Cardiac muscle cell (in vitro differentiated cells and primary cell): ENCODE measurements at regions not wholly inside any gene's neighbourhood (a gene's known extent, or its start where the extent isn't known, plus 50 kb on each side); places are given as distances from the start of the nearest gene placed in this dataset.
A peak's percentile ranks its signal among the peaks of the same experiment; 100 is the strongest.

ENCODE experiments used
- DNase-seq, 2 donors: peaks; one replicate each; pipeline versions ENCODE4 v3.0.0 to v3.0.0-alpha.2; 2010 to 2017; ENCODE audit warnings: low read depth in 1 of 2, low spot score in 1 of 2
- H3K27ac ChIP-seq: fragments of 200-600 bp; sonication (generic); 2 replicates; pipeline ENCODE4 v1.5.1; 2016
- H3K27me3 ChIP-seq: fragments of 200-600 bp; sonication (generic); 2 replicates; pipeline ENCODE4 v1.6.0; 2016; ENCODE audit warnings: control low read depth
- H3K36me3 ChIP-seq: fragments of 200-600 bp; sonication (generic); 2 replicates; pipeline ENCODE4 v1.5.1; 2016; ENCODE audit warnings: control low read depth
- H3K4me1 ChIP-seq: fragments of 200-600 bp; sonication (generic); 2 replicates; pipeline ENCODE4 v1.8.1; 2017; ENCODE audit warnings: low read depth, mild to moderate bottlenecking, mixed run types
- H3K4me3 ChIP-seq: fragments of 200-600 bp; sonication (generic); 2 replicates; pipeline ENCODE4 v1.5.1; 2016; ENCODE audit warnings: mild to moderate bottlenecking
- H3K9me3 ChIP-seq: fragments of 200-600 bp; sonication (generic); 2 replicates; pipeline ENCODE4 v1.5.1; 2017; ENCODE audit warnings: low read depth, mild to moderate bottlenecking, control low read depth
- TF ChIP-seq, protein P1 (sequence below): IDR thresholded peaks from 2 replicates; pipeline ENCODE4 v1.5.1; 2012; ENCODE audit warnings: low read depth, mild to moderate bottlenecking, low read length

DNA sequence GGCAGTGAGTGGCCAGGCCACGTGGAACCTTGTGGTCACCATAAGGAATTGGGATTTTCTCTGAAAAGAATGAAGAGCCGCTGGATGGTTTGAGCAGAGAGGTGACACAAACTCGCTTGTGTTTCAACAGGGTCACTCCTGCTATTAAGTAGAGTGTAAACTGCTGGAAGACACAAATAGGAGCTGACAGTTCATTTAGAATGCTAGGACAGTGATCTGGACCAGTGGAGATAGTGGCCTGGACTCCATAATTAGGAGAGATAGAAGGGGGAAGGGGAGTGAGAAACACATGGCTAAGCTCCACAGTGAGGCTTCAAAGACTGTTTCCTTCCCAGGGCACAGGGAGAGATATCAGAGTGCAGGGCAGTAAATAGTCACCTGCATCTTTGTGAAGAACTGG is 381.1 kb upstream of the ST6GAL2 start:
- DNase-seq, result no peak
- H3K27ac ChIP-seq, result no peak overlapping the region
- TF ChIP-seq, protein P1, sequence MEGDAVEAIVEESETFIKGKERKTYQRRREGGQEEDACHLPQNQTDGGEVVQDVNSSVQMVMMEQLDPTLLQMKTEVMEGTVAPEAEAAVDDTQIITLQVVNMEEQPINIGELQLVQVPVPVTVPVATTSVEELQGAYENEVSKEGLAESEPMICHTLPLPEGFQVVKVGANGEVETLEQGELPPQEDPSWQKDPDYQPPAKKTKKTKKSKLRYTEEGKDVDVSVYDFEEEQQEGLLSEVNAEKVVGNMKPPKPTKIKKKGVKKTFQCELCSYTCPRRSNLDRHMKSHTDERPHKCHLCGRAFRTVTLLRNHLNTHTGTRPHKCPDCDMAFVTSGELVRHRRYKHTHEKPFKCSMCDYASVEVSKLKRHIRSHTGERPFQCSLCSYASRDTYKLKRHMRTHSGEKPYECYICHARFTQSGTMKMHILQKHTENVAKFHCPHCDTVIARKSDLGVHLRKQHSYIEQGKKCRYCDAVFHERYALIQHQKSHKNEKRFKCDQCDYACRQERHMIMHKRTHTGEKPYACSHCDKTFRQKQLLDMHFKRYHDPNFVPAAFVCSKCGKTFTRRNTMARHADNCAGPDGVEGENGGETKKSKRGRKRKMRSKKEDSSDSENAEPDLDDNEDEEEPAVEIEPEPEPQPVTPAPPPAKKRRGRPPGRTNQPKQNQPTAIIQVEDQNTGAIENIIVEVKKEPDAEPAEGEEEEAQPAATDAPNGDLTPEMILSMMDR, result no peak

DNA sequence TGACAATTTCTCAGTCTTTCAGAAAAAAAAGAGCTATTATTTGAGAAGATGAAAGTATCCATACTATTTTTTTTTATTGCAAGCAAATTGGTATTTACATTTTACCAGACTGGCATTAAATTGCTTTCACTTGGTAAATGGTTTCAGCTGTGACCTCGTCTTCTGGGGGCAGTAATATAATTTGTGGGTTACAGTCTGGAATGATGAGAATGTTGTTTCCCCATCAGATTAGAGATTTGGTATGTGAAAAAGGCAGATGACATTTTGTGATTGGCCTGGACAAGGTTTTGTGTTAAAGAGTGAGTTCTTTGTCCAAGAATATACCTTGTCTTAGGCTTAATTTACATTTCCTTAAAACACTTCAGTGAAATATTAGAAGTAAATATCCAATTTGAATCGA is 390.1 kb upstream of the ST6GAL2 start:
- Histone ChIP-seq H3K4me1 (no peaks in the 10 kb centered on the region), H3K27ac (no peak overlapping the region), H3K9me3 (no peaks in the 10 kb centered on the region), H3K4me3 (no peak overlapping the region), H3K27me3 (no peaks in the 10 kb centered on the region), H3K36me3 (no peaks in the 10 kb centered on the region)
- DNase-seq, result no peak
- TF ChIP-seq, protein P1, result no peak

More for the DNA sequence above, 381.1 kb upstream of the ST6GAL2 start:
- Histone ChIP-seq H3K36me3 (no peaks in the 10 kb centered on the region), H3K4me3 (no peak overlapping the region), H3K4me1 (no peaks in the 10 kb centered on the region), H3K9me3 (no peaks in the 10 kb centered on the region), H3K27me3 (no peaks in the 10 kb centered on the region)

DNA sequence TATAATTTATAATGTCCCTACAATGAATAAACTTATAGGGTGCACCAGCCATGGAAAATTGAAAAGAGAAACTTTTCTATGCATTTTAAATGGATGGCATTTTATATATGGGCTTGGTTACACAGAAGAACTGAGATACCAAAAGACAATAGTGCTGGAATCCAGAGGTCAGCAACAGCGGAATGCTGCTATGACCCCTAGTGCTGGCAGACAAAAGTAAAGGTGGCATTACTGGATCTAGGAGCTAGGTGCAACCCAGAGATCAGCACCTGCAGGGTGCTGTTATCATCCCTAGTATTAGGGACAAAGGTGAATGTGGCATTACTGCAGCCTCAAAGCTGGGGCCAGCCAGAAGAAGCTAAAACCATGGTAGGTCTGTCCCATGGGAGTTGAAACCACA is 392.7 kb upstream of the ST6GAL2 start:
- Histone ChIP-seq H3K36me3 (no peaks in the 10 kb centered on the region), H3K27ac (no peak overlapping the region), H3K9me3 (no peaks in the 10 kb centered on the region), H3K4me1 (no peaks in the 10 kb centered on the region), H3K4me3 (no peak overlapping the region), H3K27me3 (no peaks in the 10 kb centered on the region)
- TF ChIP-seq, protein P1, result no peak
- no peak for DNase-seq

DNA sequence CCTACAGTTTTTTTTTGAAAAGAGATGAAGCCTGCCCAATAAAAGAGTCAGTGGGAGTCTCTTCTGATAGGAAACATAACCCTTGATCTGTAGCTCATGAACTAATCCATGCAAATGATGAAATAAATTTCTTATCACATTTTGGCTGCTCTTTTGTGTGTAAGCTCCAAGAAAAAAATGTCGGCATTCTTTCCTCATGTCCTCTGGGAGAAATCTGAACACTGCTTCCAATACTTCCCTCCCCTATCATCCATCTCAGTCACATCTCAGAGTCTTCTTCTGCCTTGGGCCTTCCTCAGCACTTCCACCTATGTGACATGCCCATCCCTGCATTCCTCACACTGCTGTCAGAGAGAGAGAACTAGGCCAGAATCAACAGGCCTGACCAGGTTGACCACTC is 395.7 kb upstream of the ST6GAL2 start:
- Histone ChIP-seq H3K36me3 (no peaks in the 10 kb centered on the region), H3K27me3 (no peaks in the 10 kb centered on the region), H3K27ac (no peak overlapping the region), H3K4me1 (no peaks in the 10 kb centered on the region), H3K4me3 (no peak overlapping the region), H3K9me3 (no peaks in the 10 kb centered on the region)
- DNase-seq, result peak in 1 of 2 donors; percentile 13
- TF ChIP-seq, protein P1, result no peak

DNA sequence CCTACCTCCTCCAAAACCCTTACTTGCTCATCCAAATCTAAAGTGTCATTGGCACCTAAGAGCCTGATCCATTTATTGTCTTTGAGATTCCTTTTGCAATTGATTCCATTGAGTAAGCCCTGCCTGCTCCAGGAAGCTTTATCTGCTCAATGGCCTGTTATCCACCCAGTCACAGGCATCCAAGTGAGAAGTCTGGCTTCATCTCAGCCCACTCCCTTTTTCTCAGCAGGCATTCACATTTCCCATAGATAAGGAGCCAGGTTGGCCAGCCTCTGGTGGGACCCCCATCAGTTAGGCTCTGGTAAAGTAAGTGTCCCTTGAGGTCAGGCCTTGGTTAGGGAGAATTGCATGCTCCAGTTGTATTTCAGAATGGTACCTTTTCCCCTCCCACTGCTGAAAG is 396.2 kb upstream of the ST6GAL2 start:
- no peaks in the 10 kb centered on the region for H3K27me3 ChIP-seq
- H3K27ac ChIP-seq, result no peak overlapping the region
- TF ChIP-seq, protein P1, result no peak
- H3K9me3 ChIP-seq, result no peaks in the 10 kb centered on the region
- no peaks in the 10 kb centered on the region for H3K36me3 ChIP-seq
- no peaks in the 10 kb centered on the region for H3K4me1 ChIP-seq
- no peak for DNase-seq
- H3K4me3 ChIP-seq, result no peak overlapping the region
